HCT116 (cell line): ENCODE measurements at regions not wholly inside any gene's neighbourhood (a gene's known extent, or its start where the extent isn't known, plus 50 kb on each side); places are given as distances from the start of the nearest gene placed in this dataset.

ENCODE experiments used
- EZH2 ChIP-seq: fragments of 200-600 bp; sonication (generic); IDR thresholded peaks from 2 replicates; pipeline ENCODE4 v1.6.1; 2017; ENCODE audit warnings: antibody characterized with exemption, mixed run types
- POLR2A ChIP-seq: IDR thresholded peaks from 2 replicates; pipeline ENCODE4 v1.7.0; 2011; ENCODE audit warnings: borderline replicate concordance; ENCODE audit not compliant: insufficient read depth, insufficient read length; ENCODE audit errors: extremely low read depth
- RAD21 ChIP-seq: IDR thresholded peaks from 2 replicates; pipeline ENCODE4 v1.6.1; 2012; ENCODE audit warnings: low read depth, mild to moderate bottlenecking
- YY1 ChIP-seq: IDR thresholded peaks from 2 replicates; pipeline ENCODE4 v1.6.1; 2011; ENCODE audit warnings: low read length, low read depth, moderate library complexity, mild to moderate bottlenecking; ENCODE audit not compliant: insufficient replicate concordance; ENCODE audit errors: extremely low read depth
- ZBTB33 ChIP-seq: IDR thresholded peaks from 2 replicates; pipeline ENCODE4 v1.6.1; 2011; ENCODE audit warnings: mild to moderate bottlenecking, low read length, moderate library complexity; ENCODE audit not compliant: insufficient replicate concordance; ENCODE audit errors: extremely low read depth

DNA sequence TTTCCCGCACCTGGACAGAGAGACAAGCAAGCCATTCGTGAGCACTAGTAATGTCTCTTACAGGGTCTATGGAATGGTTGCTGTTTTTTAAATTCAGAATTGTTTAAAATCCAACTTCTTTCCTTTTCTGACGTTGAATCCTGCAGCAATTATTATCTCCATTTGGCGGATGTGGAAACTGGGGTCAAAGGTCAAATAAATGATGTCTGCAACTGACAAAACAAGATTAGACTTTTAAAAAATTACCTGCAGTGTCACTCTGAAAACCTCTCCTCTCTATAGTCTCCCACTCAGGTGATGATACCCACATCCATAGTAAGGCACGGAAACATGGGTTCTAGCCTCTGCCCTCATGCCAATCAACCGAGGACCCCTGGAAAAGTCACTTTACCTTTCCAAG lies 142.7 kb upstream of the SMIM23 start:
- no peak for TF ChIP-seq YY1
- no peak for TF ChIP-seq EZH2
- TF ChIP-seq POLR2A = no peak
- no peak for TF ChIP-seq RAD21
- TF ChIP-seq ZBTB33 = no peak
